Body of pancreas (tissue), 4 donors: ENCODE measurements at regions not wholly inside any gene's neighbourhood (a gene's known extent, or its start where the extent isn't known, plus 50 kb on each side); places are given as distances from the start of the nearest gene placed in this dataset.

Experiments used
- ATAC-seq: fragments of 150-250 bp; one replicate; pipeline ENCODE4 v1.9.1; 2016
- DNase-seq, 4 donors: peaks; one replicate each; pipeline ENCODE4 v3.0.0-alpha.2; 2019
- H3K27ac ChIP-seq, 4 donors: fragments of 200-600 bp; sonication (generic); 1 replicate in 3 of 4; 2 replicates in 1 of 4; pipeline versions ENCODE4 v1.5.1 to v1.6.1; 2016 to 2019; ENCODE audit warnings: mild to moderate bottlenecking in 1 of 4, mixed read lengths in 1 of 4, moderate library complexity in 1 of 4
- H3K27me3 ChIP-seq, 2 donors: fragments of 200-600 bp; sonication (generic); one replicate each; pipeline ENCODE4 v1.6.0; 2016; ENCODE audit warnings: mild to moderate bottlenecking in 1 of 2
- H3K36me3 ChIP-seq, 2 donors: fragments of 200-600 bp; sonication (generic); replicated peaks in 1 of 2; 2 replicates each; pipeline ENCODE4 v1.5.1; 2016; ENCODE audit warnings: low read depth in 2 of 2; ENCODE audit not compliant: insufficient read depth in 1 of 2
- H3K4me1 ChIP-seq: fragments of 200-600 bp; sonication (generic); one replicate; pipeline ENCODE4 v1.6.0; 2016
- H3K4me3 ChIP-seq, 2 donors: fragments of 200-600 bp; sonication (generic); 1 replicate in 1 of 2; 2 replicates in 1 of 2; pipeline ENCODE4 v1.5.1; 2016 to 2019
- H3K9me3 ChIP-seq, 3 donors: fragments of 200-600 bp; sonication (generic); 1 replicate in 2 of 3; 2 replicates in 1 of 3; pipeline ENCODE4 v1.5.1; 2016
- POLR2A ChIP-seq, 3 donors: fragments of 450-650 bp; IDR thresholded peaks; one replicate each; pipeline ENCODE4 v1.6.1; 2016; ENCODE audit warnings: antibody characterized with exemption in 3 of 3, mild to moderate bottlenecking in 2 of 3
- WGBS, 2 donors: methylation state at CpG; one replicate each; pipeline ENCODE4 v1.1.5; 2017; 5-methylcytosine and 5-hydroxymethylcytosine counted together
- intact Hi-C: fragments of 100-400 bp; cut with DNase I; formaldehyde crosslinking; loops from one replicate; pipeline ENCODE4 v1.15.1; 2023
- TF ChIP-seq, protein P1 (sequence below), 7 experiments: fragments of 450-650 bp in 4 of 7; fragments of 200-600 bp in 3 of 7; sonication (generic) in 3 of 7; IDR thresholded peaks; one replicate each; pipeline ENCODE4 v1.5.1; 2016 to 2019; ENCODE audit warnings: antibody characterized with exemption in 7 of 7

- ATAC-seq (no peak), DNase-seq (no peak)
- H3K9me3 ChIP-seq, result no peaks in the 10 kb centered on the region
- TF ChIP-seq, protein P1, sequence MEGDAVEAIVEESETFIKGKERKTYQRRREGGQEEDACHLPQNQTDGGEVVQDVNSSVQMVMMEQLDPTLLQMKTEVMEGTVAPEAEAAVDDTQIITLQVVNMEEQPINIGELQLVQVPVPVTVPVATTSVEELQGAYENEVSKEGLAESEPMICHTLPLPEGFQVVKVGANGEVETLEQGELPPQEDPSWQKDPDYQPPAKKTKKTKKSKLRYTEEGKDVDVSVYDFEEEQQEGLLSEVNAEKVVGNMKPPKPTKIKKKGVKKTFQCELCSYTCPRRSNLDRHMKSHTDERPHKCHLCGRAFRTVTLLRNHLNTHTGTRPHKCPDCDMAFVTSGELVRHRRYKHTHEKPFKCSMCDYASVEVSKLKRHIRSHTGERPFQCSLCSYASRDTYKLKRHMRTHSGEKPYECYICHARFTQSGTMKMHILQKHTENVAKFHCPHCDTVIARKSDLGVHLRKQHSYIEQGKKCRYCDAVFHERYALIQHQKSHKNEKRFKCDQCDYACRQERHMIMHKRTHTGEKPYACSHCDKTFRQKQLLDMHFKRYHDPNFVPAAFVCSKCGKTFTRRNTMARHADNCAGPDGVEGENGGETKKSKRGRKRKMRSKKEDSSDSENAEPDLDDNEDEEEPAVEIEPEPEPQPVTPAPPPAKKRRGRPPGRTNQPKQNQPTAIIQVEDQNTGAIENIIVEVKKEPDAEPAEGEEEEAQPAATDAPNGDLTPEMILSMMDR (IDR thresholded peaks at IDR 0.05), result no peak
- TF ChIP-seq POLR2A (IDR thresholded peaks at IDR 0.05), result no peak
- H3K36me3 ChIP-seq, result no peaks in the 10 kb centered on the region
- no peak overlapping the region for H3K27ac ChIP-seq
- H3K4me1 ChIP-seq, result no peaks in the 10 kb centered on the region
- WGBS, 2 donors, result 85 to 94% methylated on average over 1 of the region's 1 CpG
- H3K4me3 ChIP-seq, result no peak overlapping the region
- H3K27me3 ChIP-seq, result no peaks in the 10 kb centered on the region
- intact Hi-C loops, result no loop called here
Measured at GRCh38 chr12:24550609-24551008, 398.3 kb downstream of the BCAT1 start.

DNA sequence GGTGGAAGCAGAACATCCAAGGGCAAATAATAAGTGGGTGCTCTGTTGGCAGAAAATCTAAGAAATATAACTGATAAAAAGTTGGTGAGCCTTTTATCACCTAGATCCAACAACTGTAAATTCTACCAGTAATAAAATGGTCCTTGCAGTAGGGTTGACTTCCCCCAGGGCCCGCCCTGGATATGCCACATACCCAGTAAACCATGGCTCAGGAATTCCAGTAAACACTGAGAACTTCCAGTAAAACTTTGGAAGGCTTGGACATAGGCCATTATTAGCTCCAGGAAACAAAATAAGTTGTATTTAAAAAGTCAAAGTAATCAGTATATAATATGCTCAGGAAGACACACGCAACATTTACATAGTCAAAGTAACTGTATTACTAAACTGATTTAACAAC, 402.2 kb downstream of the BCAT1 start:
- no peak for TF ChIP-seq POLR2A (IDR thresholded peaks at IDR 0.05)
- TF ChIP-seq, protein P1 (IDR thresholded peaks at IDR 0.05), result no peak
- H3K36me3 ChIP-seq, result no peaks in the 10 kb centered on the region
- DNase-seq (no peak), ATAC-seq (no peak)
- H3K4me3 ChIP-seq, result no peak overlapping the region
- WGBS, 2 donors, result 92 to 95% methylated on average over 2 of the region's 2 CpGs
- no peaks in the 10 kb centered on the region for H3K9me3 ChIP-seq
- intact Hi-C loops, result no loop called here
- no peaks in the 10 kb centered on the region for H3K27me3 ChIP-seq
- no peak overlapping the region for H3K27ac ChIP-seq
- no peaks in the 10 kb centered on the region for H3K4me1 ChIP-seq

- Histone ChIP-seq H3K36me3 (no peaks in the 10 kb centered on the region), H3K4me1 (no peaks in the 10 kb centered on the region), H3K27me3 (no peaks in the 10 kb centered on the region), H3K27ac (no peak overlapping the region), H3K4me3 (no peak overlapping the region), H3K9me3 (no peaks in the 10 kb centered on the region)
- no peak for DNase-seq
- TF ChIP-seq, protein P1 (IDR thresholded peaks at IDR 0.05), result no peak
- no peak for TF ChIP-seq POLR2A (IDR thresholded peaks at IDR 0.05)
- intact Hi-C loops, result no loop called here
- 64 to 71% methylated on average over 2 of the region's 2 CpGs for WGBS, 2 donors
- no peak for ATAC-seq
Measured at GRCh38 chr12:24546084-24546483, 402.8 kb downstream of the BCAT1 start.

GRCh38 chr12:24544368-24544767, 404.5 kb downstream of the BCAT1 start:
- Histone ChIP-seq H3K4me3 (no peak overlapping the region), H3K27ac (no peak overlapping the region), H3K4me1 (no peaks in the 10 kb centered on the region), H3K9me3 (no peaks in the 10 kb centered on the region), H3K27me3 (no peaks in the 10 kb centered on the region), H3K36me3 (no peaks in the 10 kb centered on the region)
- no peak for DNase-seq
- TF ChIP-seq, protein P1 (IDR thresholded peaks at IDR 0.05), result no peak
- no peak for TF ChIP-seq POLR2A (IDR thresholded peaks at IDR 0.05)
- intact Hi-C loops, result no loop called here
- no peak for ATAC-seq

GRCh38 chr12:24541193-24541871, 407.6 kb downstream of the BCAT1 start:
- DNase-seq, result no peak
- intact Hi-C loops, result no loop called here
- no peaks in the 10 kb centered on the region for H3K27me3 ChIP-seq
- no peaks in the 10 kb centered on the region for H3K4me1 ChIP-seq
- no peaks in the 10 kb centered on the region for H3K36me3 ChIP-seq
- no peak overlapping the region for H3K27ac ChIP-seq
- no peaks in the 10 kb centered on the region for H3K9me3 ChIP-seq
- TF ChIP-seq POLR2A (IDR thresholded peaks at IDR 0.05), result no peak
- TF ChIP-seq, protein P1 (IDR thresholded peaks at IDR 0.05), result no peak
- 42 to 43% methylated on average over 5 of the region's 5 CpGs for WGBS, 2 donors
- ATAC-seq, result no peak
- no peak overlapping the region for H3K4me3 ChIP-seq
